Natural killer cell (primary cell): ENCODE measurements at regions not wholly inside any gene's neighbourhood (a gene's known extent, or its start where the extent isn't known, plus 50 kb on each side); places are given as distances from the start of the nearest gene placed in this dataset.

Experiments used
- ATAC-seq, 3 donors: fragments of 150-1000 bp in 2 of 3; fragments of 200-7000 bp in 1 of 3; cut with Tn5 transposase; 1 replicate in 1 of 3; 2 replicates in 2 of 3; pipeline ENCODE4 v1.10.0; 2021; ENCODE audit warnings: mild to moderate bottlenecking in 2 of 3, moderate library complexity in 2 of 3
- DNase-seq, 2 donors: peaks; one replicate each; pipeline versions ENCODE4 v3.0.0 to v3.0.0-alpha.2; 2013 to 2021; ENCODE audit warnings: mixed read lengths in 1 of 2
- H3K27ac ChIP-seq: one replicate; pipeline ENCODE4 v1.5.1; 2013; ENCODE audit warnings: mild to moderate bottlenecking, low read length
- H3K27me3 ChIP-seq: one replicate; pipeline ENCODE4 v1.6.1; 2013; ENCODE audit warnings: low read length; ENCODE audit not compliant: control insufficient read depth, insufficient read depth
- H3K36me3 ChIP-seq: one replicate; pipeline ENCODE4 v1.6.1; 2013; ENCODE audit warnings: low read length; ENCODE audit not compliant: control insufficient read depth, insufficient read depth
- H3K4me1 ChIP-seq: one replicate; pipeline ENCODE4 v1.6.1; 2013; ENCODE audit warnings: low read length; ENCODE audit not compliant: control insufficient read depth, insufficient read depth
- H3K4me3 ChIP-seq: one replicate; pipeline ENCODE4 v1.5.1; 2013; ENCODE audit warnings: low read length
- H3K9me3 ChIP-seq: one replicate; pipeline ENCODE4 v1.6.1; 2013; ENCODE audit warnings: low read length; ENCODE audit not compliant: control insufficient read depth, insufficient read depth
- H3K27ac Mint-ChIP-seq, 2 donors: one replicate each; pipeline ENCODE4 v1.8.0; 2022; ENCODE audit warnings: mild to moderate bottlenecking in 2 of 2, mixed read lengths in 2 of 2, moderate library complexity in 1 of 2
- H3K27me3 Mint-ChIP-seq, 2 donors: one replicate each; pipeline ENCODE4 v1.8.0; 2022; ENCODE audit warnings: low read depth in 2 of 2, mixed read lengths in 2 of 2
- H3K36me3 Mint-ChIP-seq: one replicate; pipeline ENCODE4 v1.8.0; 2022; ENCODE audit warnings: mixed read lengths
- H3K4me1 Mint-ChIP-seq, 2 donors: one replicate each; pipeline ENCODE4 v1.8.0; 2022; ENCODE audit warnings: mixed read lengths in 2 of 2
- H3K4me3 Mint-ChIP-seq: one replicate; pipeline ENCODE4 v1.8.0; 2022; ENCODE audit warnings: mild to moderate bottlenecking, moderate library complexity, mixed read lengths
- H3K9me3 Mint-ChIP-seq, 2 donors: one replicate each; pipeline ENCODE4 v1.8.0; 2022; ENCODE audit warnings: mixed read lengths in 2 of 2
- WGBS: methylation state at CpG from one replicate; pipeline ENCODE4 v1.1.7; 2013; ENCODE audit warnings: missing lambda C conversion rate; ENCODE audit not compliant: insufficient coverage; 5-methylcytosine and 5-hydroxymethylcytosine counted together
- intact Hi-C: fragments of 100-400 bp; cut with micrococcal nuclease; formaldehyde crosslinking; loops from one replicate; pipeline ENCODE4 v1.14.2; 2022
- TF ChIP-seq, protein P1 (sequence below): fragments of 200-600 bp; IDR thresholded peaks from one replicate; pipeline ENCODE4 v1.8.0; 2022; ENCODE audit warnings: antibody characterized with exemption

DNA sequence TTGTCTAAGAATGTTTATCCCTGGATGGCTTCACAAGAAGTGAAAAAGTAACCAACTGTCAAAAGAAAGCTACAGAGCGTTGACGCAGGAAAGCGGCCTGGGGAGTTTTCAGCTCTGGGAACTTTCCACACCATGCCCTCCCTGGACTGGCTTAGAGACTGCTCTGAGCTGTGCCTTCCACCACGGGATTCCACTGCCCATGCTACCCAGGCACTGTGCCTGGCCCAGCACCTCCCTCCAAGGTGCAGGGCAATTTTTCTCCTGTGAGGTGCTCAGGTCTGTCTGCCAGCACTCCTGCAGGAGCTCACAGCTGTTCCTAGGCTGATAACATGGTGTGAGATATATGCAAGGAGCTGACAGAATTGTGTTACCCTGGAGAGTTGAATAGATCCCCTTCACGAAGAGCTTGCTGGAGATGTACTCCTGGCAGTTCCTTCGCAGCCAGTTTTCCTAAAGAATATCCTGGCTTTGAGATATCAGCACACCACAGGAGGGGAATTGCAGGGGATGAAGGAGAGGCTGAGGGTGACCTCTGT is 258.3 kb upstream of the B3GAT1 start:
- H3K27ac Mint-ChIP-seq: no peak overlapping the region
- H3K27me3 Mint-ChIP-seq: peaks cover 15 to 17% of the 10 kb centered on the region in 2 donors
- TF ChIP-seq, protein P1, sequence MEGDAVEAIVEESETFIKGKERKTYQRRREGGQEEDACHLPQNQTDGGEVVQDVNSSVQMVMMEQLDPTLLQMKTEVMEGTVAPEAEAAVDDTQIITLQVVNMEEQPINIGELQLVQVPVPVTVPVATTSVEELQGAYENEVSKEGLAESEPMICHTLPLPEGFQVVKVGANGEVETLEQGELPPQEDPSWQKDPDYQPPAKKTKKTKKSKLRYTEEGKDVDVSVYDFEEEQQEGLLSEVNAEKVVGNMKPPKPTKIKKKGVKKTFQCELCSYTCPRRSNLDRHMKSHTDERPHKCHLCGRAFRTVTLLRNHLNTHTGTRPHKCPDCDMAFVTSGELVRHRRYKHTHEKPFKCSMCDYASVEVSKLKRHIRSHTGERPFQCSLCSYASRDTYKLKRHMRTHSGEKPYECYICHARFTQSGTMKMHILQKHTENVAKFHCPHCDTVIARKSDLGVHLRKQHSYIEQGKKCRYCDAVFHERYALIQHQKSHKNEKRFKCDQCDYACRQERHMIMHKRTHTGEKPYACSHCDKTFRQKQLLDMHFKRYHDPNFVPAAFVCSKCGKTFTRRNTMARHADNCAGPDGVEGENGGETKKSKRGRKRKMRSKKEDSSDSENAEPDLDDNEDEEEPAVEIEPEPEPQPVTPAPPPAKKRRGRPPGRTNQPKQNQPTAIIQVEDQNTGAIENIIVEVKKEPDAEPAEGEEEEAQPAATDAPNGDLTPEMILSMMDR: no peak
- WGBS: 63% methylated on average over 6 of the region's 6 CpGs
- Histone ChIP-seq H3K36me3 (no peaks in the 10 kb centered on the region), H3K9me3 (no peaks in the 10 kb centered on the region), H3K4me1 (no peaks in the 10 kb centered on the region), H3K27ac (no peak overlapping the region), H3K27me3 (no peaks in the 10 kb centered on the region), H3K4me3 (no peak overlapping the region)
- no peak for ATAC-seq
- H3K4me1 Mint-ChIP-seq: no peaks in the 10 kb centered on the region
- no peaks in the 10 kb centered on the region for H3K9me3 Mint-ChIP-seq
- intact Hi-C loops: no loop called here
- no peaks in the 10 kb centered on the region for H3K36me3 Mint-ChIP-seq
- H3K4me3 Mint-ChIP-seq: no peak overlapping the region
- DNase-seq: no peak

DNA sequence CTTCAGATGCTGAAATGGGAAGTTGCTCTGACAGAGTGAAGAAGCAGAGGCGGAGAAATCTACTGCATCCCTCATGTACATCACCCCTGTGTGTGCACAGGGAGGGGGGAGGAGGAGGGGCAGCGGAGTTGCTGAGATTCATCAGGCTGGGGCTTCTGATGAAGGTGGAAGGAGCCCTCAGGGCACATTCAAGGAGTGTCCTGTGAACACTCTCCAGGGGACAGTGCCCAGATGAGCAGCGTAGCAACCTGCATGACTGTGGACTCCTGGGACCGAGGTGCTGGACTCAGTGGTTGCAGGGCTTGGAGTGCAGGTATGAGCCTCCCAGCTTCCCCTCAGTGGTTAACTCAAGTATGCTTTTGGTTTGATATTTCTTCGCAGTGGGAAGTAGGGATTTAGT is 257.8 kb upstream of the B3GAT1 start:
- Histone ChIP-seq H3K27me3 (no peaks in the 10 kb centered on the region), H3K27ac (no peak overlapping the region), H3K36me3 (no peaks in the 10 kb centered on the region), H3K4me1 (no peaks in the 10 kb centered on the region), H3K9me3 (no peaks in the 10 kb centered on the region), H3K4me3 (no peak overlapping the region)
- DNase-seq (no peak), ATAC-seq (no peak)
- H3K4me1 Mint-ChIP-seq: no peaks in the 10 kb centered on the region
- H3K4me3 Mint-ChIP-seq: no peak overlapping the region
- no peaks in the 10 kb centered on the region for H3K36me3 Mint-ChIP-seq
- intact Hi-C loops: no loop called here
- WGBS: 82% methylated on average over 5 of the region's 5 CpGs
- H3K27ac Mint-ChIP-seq: no peak overlapping the region
- TF ChIP-seq, protein P1: no peak
- peaks cover 15 to 17% of the 10 kb centered on the region in 2 donors for H3K27me3 Mint-ChIP-seq
- H3K9me3 Mint-ChIP-seq: no peaks in the 10 kb centered on the region

DNA sequence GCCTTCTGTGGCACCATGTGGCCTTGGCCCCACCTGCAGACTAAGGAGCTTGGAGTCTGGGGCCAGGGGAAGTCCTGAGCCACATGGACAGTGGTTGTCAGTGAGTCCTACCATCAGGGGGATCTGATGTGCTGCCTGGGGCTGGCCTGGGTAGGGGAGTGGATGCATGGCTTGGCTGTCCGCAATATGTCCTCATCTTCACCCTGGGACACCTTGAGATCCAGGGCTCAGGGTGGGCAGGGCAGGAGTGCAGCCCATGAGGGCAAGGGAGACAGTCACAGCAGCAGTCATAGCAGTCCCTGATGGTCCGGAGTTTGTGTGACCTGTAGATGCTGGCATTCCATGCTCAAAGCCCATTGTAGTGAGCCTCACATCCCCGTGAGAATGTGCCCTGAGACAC is 256.8 kb upstream of the B3GAT1 start:
- intact Hi-C loops: no loop called here
- H3K27ac Mint-ChIP-seq: no peak overlapping the region
- H3K9me3 Mint-ChIP-seq: no peaks in the 10 kb centered on the region
- Histone ChIP-seq H3K27ac (no peak overlapping the region), H3K9me3 (no peaks in the 10 kb centered on the region), H3K4me1 (no peaks in the 10 kb centered on the region), H3K36me3 (no peaks in the 10 kb centered on the region), H3K4me3 (no peak overlapping the region), H3K27me3 (no peaks in the 10 kb centered on the region)
- peaks cover 15 to 17% of the 10 kb centered on the region in 2 donors for H3K27me3 Mint-ChIP-seq
- ATAC-seq (no peak), DNase-seq (no peak)
- H3K4me3 Mint-ChIP-seq: no peak overlapping the region
- no peaks in the 10 kb centered on the region for H3K36me3 Mint-ChIP-seq
- 88% methylated on average over 3 of the region's 3 CpGs for WGBS
- TF ChIP-seq, protein P1: no peak
- H3K4me1 Mint-ChIP-seq: no peaks in the 10 kb centered on the region

DNA sequence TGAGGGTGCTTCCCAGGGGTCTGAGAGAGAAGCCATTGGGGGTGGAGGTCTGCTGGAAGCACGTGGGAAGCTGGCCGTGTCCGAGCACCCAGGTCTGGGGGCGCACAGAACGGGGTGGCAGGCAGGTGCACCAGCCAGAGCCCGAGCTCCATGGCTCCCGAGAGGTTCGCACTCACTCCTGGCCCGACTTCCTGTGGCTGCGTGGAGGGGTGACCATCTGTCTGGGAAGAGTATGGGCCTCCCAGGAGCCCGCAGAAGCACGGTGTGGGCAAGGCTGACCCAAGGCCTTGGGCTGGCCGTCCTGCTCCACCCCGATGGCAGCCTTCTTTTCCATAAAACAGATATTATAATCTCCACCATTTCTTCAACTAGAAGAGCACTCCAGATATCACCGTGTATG is 256.0 kb upstream of the B3GAT1 start:
- no peak for DNase-seq
- Mint-ChIP-seq H3K9me3 (no peaks in the 10 kb centered on the region), H3K4me1 (no peaks in the 10 kb centered on the region)

More for the DNA sequence above, 256.0 kb upstream of the B3GAT1 start:
- TF ChIP-seq, protein P1: no peak
- no peaks in the 10 kb centered on the region for H3K27me3 ChIP-seq
- H3K36me3 Mint-ChIP-seq: no peaks in the 10 kb centered on the region
- H3K9me3 ChIP-seq: no peaks in the 10 kb centered on the region
- intact Hi-C loops: no loop called here
- no peaks in the 10 kb centered on the region for H3K4me1 ChIP-seq
- no peak overlapping the region for H3K4me3 ChIP-seq
- H3K27me3 Mint-ChIP-seq: peaks cover 15 to 17% of the 10 kb centered on the region in 2 donors
- no peak overlapping the region for H3K4me3 Mint-ChIP-seq
- H3K36me3 ChIP-seq: no peaks in the 10 kb centered on the region
- ATAC-seq: no peak
- no peak overlapping the region for H3K27ac ChIP-seq
- no peak overlapping the region for H3K27ac Mint-ChIP-seq
- WGBS: 85% methylated on average over 15 of the region's 15 CpGs
